Peyer's patch (tissue), 4 donors: ENCODE measurements at regions not wholly inside any gene's neighbourhood (a gene's known extent, or its start where the extent isn't known, plus 50 kb on each side); places are given as distances from the start of the nearest gene placed in this dataset.

Experiments
- POLR2A ChIP-seq, 2 donors: fragments of 450-650 bp; IDR thresholded peaks; one replicate each; pipeline ENCODE4 v1.5.1; 2017; ENCODE audit warnings: antibody characterized with exemption in 2 of 2, mild to moderate bottlenecking in 2 of 2, moderate library complexity in 2 of 2
- TF ChIP-seq, protein P1 (sequence below), 6 experiments: fragments of 450-650 bp in 4 of 6; fragments of 200-600 bp in 2 of 6; sonication (generic) in 1 of 6; IDR thresholded peaks; one replicate each; pipeline ENCODE4 v1.5.1; 2017 to 2019; ENCODE audit warnings: antibody characterized with exemption in 6 of 6, mild to moderate bottlenecking in 3 of 6, moderate library complexity in 1 of 6

DNA sequence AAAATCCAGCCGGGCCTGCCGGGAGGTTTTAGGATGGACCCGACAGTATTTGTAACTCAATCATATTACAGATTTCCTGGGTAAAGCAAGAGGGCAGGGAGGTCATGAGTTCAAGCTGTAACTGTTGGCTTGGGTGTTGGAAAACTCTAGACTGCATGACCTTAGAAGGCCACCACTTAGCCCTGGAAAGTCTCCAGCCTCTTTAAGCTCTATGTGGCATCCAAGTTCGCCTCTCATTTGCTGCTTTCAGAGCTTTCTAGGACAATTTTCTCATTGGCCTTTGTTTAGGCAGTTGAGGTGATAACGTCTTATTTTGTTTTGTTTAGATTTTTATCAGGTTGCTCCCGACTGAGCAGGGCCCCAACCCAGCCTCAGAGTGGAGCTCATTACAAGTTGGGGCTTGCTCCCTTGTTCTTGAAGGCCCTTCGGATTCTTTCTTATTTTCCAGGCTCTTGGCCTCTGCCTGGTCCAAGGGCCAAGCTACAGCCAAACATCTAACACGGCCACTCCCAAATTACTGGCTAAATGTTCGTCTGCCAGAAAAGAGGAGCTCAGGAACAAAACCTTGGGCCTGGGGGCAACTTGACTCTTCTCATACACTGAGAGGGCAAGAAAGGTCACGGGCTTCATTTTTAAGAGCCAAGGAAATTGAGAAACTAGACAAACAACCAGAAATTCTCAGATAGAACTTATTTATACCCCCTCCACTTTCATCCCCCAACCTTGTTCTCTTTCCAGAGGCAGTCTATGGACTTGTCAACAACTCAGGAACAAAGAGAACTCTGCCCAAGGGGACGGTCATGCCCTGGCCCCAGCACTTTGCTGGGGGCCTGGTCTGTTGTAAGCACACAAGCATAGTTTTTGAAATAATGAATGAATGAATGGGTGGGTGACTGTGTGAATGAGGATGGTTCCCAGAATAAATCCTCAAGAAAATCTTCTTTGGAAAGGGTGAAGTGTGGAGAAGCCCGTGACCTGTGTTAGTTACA is 526.9 kb downstream of the BNC2 start:
- TF ChIP-seq, protein P1, sequence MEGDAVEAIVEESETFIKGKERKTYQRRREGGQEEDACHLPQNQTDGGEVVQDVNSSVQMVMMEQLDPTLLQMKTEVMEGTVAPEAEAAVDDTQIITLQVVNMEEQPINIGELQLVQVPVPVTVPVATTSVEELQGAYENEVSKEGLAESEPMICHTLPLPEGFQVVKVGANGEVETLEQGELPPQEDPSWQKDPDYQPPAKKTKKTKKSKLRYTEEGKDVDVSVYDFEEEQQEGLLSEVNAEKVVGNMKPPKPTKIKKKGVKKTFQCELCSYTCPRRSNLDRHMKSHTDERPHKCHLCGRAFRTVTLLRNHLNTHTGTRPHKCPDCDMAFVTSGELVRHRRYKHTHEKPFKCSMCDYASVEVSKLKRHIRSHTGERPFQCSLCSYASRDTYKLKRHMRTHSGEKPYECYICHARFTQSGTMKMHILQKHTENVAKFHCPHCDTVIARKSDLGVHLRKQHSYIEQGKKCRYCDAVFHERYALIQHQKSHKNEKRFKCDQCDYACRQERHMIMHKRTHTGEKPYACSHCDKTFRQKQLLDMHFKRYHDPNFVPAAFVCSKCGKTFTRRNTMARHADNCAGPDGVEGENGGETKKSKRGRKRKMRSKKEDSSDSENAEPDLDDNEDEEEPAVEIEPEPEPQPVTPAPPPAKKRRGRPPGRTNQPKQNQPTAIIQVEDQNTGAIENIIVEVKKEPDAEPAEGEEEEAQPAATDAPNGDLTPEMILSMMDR (IDR thresholded peaks at IDR 0.05) = no peak
- no peak for TF ChIP-seq POLR2A (IDR thresholded peaks at IDR 0.05)
